ENCODE measurements at regions not wholly inside any gene's neighbourhood (a gene's known extent, or its start where the extent isn't known, plus 50 kb on each side); places are given as distances from the start of the nearest gene placed in this dataset.

GRCh38 chr3:104080088-104080626 is 1286.6 kb upstream of the ALCAM start:
- no peak overlapping the region for H3K18ac ChIP-seq (ENCODE audit: extremely low read depth, low read length)
- H3K4me3 ChIP-seq (ENCODE audit: extremely low read depth in 1 of 4, insufficient read depth in 2 of 4, low read depth in 3 of 4, low read length in 4 of 4), result no peak overlapping the region
- H2AFZ ChIP-seq (ENCODE audit: low read length), result no peak overlapping the region
- H3K23me2 ChIP-seq (ENCODE audit: low read depth, low read length), result no peaks in the 10 kb centered on the region
- H3K56ac ChIP-seq (replicated peaks; ENCODE audit: insufficient read length, low read depth, low read length), result no peak overlapping the region
- no peak overlapping the region for H2BK5ac ChIP-seq (ENCODE audit: low read depth, low read length)
- no peak overlapping the region for H4K5ac ChIP-seq (ENCODE audit: insufficient read length, low read depth, low read length)
- no peaks in the 10 kb centered on the region for H3K9me3 ChIP-seq (ENCODE audit: insufficient read depth in 2 of 2, low read depth in 1 of 2, low read length in 1 of 2)
- ChIA-PET POLR2A (ENCODE audit: partially characterized antibody) (interaction anchor here (0.7 kb wide), 1 partner anchor 38 kb away, joined by 3 read pairs; no protein-coding TSS in a partner anchor), CTCF (ENCODE audit: partially characterized antibody) (interaction anchor here (0.6 to 3.1 kb wide), 2 partner anchors 9 to 22 kb away, joined by 4 to 11 read pairs; no protein-coding TSS in a partner anchor)
- H2BK120ac ChIP-seq (replicated peaks; ENCODE audit: low read depth, low read length), result no peak overlapping the region
- H3K79me1 ChIP-seq (ENCODE audit: low read depth, low read length), result no peaks in the 10 kb centered on the region
- H3K36me3 ChIP-seq (ENCODE audit: control insufficient read depth in 2 of 4, insufficient read depth in 4 of 4, low read length in 3 of 4), result no peaks in the 10 kb centered on the region
- H3K27ac ChIP-seq (ENCODE audit: low read depth, low read length), result no peak overlapping the region
- no peak overlapping the region for H3K4ac ChIP-seq (replicated peaks; ENCODE audit: insufficient read length, low read depth, low read length)
- H3K9ac ChIP-seq (replicated peaks in 1 of 4; ENCODE audit: extremely low read depth in 1 of 4, low read depth in 3 of 4, low read length in 3 of 4), result no peak overlapping the region
- no peak overlapping the region for H3K4me2 ChIP-seq (ENCODE audit: insufficient read depth in 1 of 2, low read depth in 2 of 2, low read length in 2 of 2)
- H2BK15ac ChIP-seq (ENCODE audit: low read length), result no peak overlapping the region
- H4K8ac ChIP-seq (ENCODE audit: extremely low read depth, insufficient read depth, low read length), result no peak overlapping the region
- H2BK12ac ChIP-seq (ENCODE audit: low read depth, low read length), result no peak overlapping the region
- no peak overlapping the region for H2AK5ac ChIP-seq (ENCODE audit: low read depth, low read length)
- 96% methylated on average over 1 of the region's 1 CpG; no CpG with 5 or more reads in 1 of the 2 experiments for WGBS, 2 experiments (ENCODE audit: extremely low coverage in 1 of 2, insufficient coverage in 1 of 2, insufficient read length in 1 of 2, insufficient replicate concordance in 2 of 2, low coverage in 1 of 2, low lambda C conversion rate in 2 of 2, missing lambda C conversion rate in 1 of 2)
- peak; percentile 87 for TF ChIP-seq MAFK (IDR thresholded peaks at IDR 0.05; ENCODE audit: low read depth, low read length)
- no peak for TF ChIP-seq BCL11A (IDR thresholded peaks at IDR 0.05; ENCODE audit: low read depth in 2 of 2, low read length in 2 of 2)
- H3K4me1 ChIP-seq (replicated peaks in 1 of 4; ENCODE audit: control insufficient read depth in 3 of 4, insufficient read depth in 4 of 4, low read length in 3 of 4), result no peaks in the 10 kb centered on the region
- no peaks in the 10 kb centered on the region for H4K20me1 ChIP-seq (replicated peaks in 1 of 2; ENCODE audit: control insufficient read depth in 1 of 2, insufficient read depth in 2 of 2, low read length in 2 of 2)
- no peak overlapping the region for H3K23ac ChIP-seq (ENCODE audit: insufficient read length)
- no peak overlapping the region for H3K14ac ChIP-seq (ENCODE audit: insufficient read length)
- no peaks in the 10 kb centered on the region for H3K27me3 ChIP-seq (replicated peaks in 1 of 4; ENCODE audit: control insufficient read depth in 3 of 4, extremely low read depth in 1 of 4, insufficient read depth in 3 of 4, low read length in 3 of 4)
- no peak overlapping the region for H4K91ac ChIP-seq (replicated peaks; ENCODE audit: insufficient read length, low read length)
- H2BK20ac ChIP-seq (ENCODE audit: low read length), result no peak overlapping the region
- no peak for DNase-seq (ENCODE audit: low read depth in 1 of 2, low spot score in 2 of 2)
- H3K79me2 ChIP-seq (ENCODE audit: control insufficient read depth in 1 of 2, insufficient read depth in 2 of 2, low read length in 2 of 2), result no peaks in the 10 kb centered on the region
- FAIRE-seq, result no peak
